Memory B cell (primary cell): ENCODE measurements at regions not wholly inside any gene's neighbourhood (a gene's known extent, or its start where the extent isn't known, plus 50 kb on each side); places are given as distances from the start of the nearest gene placed in this dataset.
"Not testable (repeated sequence)": the region's sequence is repeated elsewhere in the genome, so short reads cannot be mapped to it uniquely, and the experiment has no call there.

Source experiments
- ATAC-seq: fragments of 150-1000 bp; cut with Tn5 transposase; 2 replicates; pipeline ENCODE4 v1.10.0; 2021; ENCODE audit warnings: low read depth, mild to moderate bottlenecking, moderate library complexity
- DNase-seq, 2 donors: peaks; one replicate each; pipeline ENCODE4 v3.0.0; 2022; ENCODE audit warnings: low spot score in 2 of 2
- H3K27ac Mint-ChIP-seq: one replicate; pipeline ENCODE4 v1.8.0; 2022; ENCODE audit warnings: mild to moderate bottlenecking, moderate library complexity, mixed read lengths
- H3K27me3 Mint-ChIP-seq: one replicate; pipeline ENCODE4 v1.8.0; 2022; ENCODE audit warnings: mixed read lengths
- H3K36me3 Mint-ChIP-seq: one replicate; pipeline ENCODE4 v1.8.0; 2022; ENCODE audit warnings: mild to moderate bottlenecking, mixed read lengths
- H3K4me1 Mint-ChIP-seq: one replicate; pipeline ENCODE4 v1.8.0; 2022; ENCODE audit warnings: mixed read lengths
- H3K4me3 Mint-ChIP-seq: one replicate; pipeline ENCODE4 v1.8.0; 2022; ENCODE audit warnings: mild to moderate bottlenecking, moderate library complexity, mixed read lengths
- H3K9me3 Mint-ChIP-seq: one replicate; pipeline ENCODE4 v1.8.0; 2022; ENCODE audit warnings: mixed read lengths

DNA sequence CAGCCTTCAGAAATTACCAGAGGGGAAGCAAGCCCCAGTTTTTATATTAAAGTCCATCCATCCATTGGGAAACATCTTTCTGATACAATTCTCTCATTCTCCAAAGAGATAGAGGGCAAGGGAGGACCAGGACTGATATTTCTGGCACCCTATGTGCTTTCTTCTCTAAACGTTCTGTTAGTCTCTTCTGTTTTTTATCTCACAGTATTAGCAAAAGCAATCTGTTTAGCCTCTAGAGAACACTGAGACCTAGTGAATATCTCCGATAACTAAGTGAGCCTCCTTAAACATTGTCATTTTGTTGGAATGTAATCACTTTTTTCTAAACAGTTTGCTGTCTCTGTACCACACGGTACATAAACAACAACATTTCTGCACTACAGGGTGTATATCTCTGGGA is 464.6 kb downstream of the JRKL start:
- Mint-ChIP-seq H3K9me3 (peaks cover 4% of the 10 kb centered on the region), H3K36me3 (no peaks in the 10 kb centered on the region), H3K27ac (no peak overlapping the region), H3K27me3 (no peaks in the 10 kb centered on the region), H3K4me3 (no peak overlapping the region), H3K4me1 (no peaks in the 10 kb centered on the region)
- DNase-seq (no peak), ATAC-seq (no peak)

DNA sequence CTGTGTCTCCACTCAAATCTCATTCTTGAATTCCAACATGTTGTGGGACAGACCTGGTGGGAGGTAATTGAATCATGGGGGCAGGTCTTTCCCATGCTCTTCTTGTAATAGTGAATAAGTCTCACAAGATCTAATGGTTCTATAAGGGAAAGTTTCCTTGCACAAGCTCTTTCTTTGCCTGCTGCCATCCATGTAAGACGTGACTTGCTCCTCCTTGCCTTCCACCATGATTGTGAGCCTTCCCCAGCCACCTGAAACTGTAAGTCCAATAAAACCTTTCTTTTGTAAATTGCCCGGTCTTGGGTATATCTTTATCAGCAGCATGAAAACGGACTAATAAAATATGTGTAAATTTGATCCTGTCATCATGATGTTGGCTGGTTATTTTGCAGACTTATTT is 471.9 kb downstream of the JRKL start:
- DNase-seq, H3K4me1 Mint-ChIP-seq, H3K4me3 Mint-ChIP-seq, ATAC-seq, H3K27ac Mint-ChIP-seq, H3K36me3 Mint-ChIP-seq, H3K27me3 Mint-ChIP-seq: not testable (repeated sequence)
- peaks cover 10% of the 10 kb centered on the region for H3K9me3 Mint-ChIP-seq

DNA sequence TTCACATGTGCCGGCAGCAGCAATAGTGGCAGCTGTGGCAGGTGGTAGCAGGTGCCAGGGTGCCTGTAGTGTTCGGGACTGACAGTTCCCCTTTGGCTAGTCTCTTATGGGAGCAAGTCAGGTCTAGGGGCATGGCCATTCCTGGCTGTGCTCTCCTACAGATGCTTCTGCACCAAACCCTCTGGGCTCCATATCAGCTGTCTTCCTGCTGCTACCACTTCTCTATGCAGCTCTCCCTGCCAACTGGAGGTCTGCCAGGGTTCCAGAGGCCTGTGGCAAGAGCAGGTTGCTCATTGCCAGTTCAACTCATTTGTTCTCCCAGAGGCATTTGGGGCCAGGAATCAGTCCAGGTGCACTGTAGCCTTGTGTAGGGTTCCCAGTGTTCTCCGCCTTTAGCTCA is 473.7 kb downstream of the JRKL start:
- no peaks in the 10 kb centered on the region for H3K4me1 Mint-ChIP-seq
- peaks cover 10% of the 10 kb centered on the region for H3K9me3 Mint-ChIP-seq
- H3K4me3 Mint-ChIP-seq: no peak overlapping the region
- no peak overlapping the region for H3K27ac Mint-ChIP-seq
- DNase-seq: no peak
- no peak for ATAC-seq
- H3K36me3 Mint-ChIP-seq: no peaks in the 10 kb centered on the region
- H3K27me3 Mint-ChIP-seq: no peaks in the 10 kb centered on the region

DNA sequence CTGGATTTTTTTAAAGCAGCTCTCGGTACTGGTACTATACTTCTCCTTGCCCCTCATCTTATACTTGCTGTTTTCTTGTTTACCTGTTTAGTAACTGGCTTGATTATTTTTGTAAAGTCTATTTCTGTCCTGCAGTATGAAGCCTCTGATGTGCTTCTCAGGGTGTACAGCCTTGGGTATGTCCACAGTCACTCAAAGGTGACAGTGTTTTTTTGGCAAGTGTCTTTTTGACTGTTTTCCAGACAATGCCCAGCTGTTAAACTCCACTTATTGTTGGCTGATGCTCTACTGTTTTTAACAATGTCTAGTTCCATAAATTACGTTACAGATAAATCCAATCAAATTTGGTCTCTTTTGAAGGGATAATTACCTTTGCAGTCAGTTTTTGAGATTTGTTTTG is 475.2 kb downstream of the JRKL start:
- no peaks in the 10 kb centered on the region for H3K27me3 Mint-ChIP-seq
- no peak overlapping the region for H3K4me3 Mint-ChIP-seq
- H3K4me1 Mint-ChIP-seq: no peaks in the 10 kb centered on the region
- no peak overlapping the region for H3K27ac Mint-ChIP-seq
- H3K36me3 Mint-ChIP-seq: no peaks in the 10 kb centered on the region
- DNase-seq: no peak
- peaks cover 9% of the 10 kb centered on the region for H3K9me3 Mint-ChIP-seq
- ATAC-seq: no peak

DNA sequence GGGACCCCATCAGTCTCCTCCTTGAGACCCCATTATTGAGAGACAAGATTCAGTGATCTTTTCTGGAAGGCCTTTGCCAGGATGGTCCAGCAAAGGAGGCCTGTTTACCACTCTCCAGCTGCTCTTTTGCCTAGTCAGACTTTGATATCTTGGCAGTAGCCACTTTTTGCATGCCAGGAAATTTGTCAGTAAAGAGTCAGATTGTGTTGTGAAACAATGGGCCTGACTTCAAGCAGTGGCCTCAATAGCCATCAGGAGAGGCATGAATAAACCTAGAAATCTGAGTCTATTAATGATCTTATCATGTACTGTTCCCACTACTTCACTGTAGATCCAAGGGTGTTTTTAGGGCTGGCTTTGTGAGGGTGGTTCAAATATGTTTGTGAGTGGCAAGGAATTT is 479.4 kb downstream of the JRKL start:
- ATAC-seq: no peak
- no peak overlapping the region for H3K27ac Mint-ChIP-seq
- H3K27me3 Mint-ChIP-seq: no peaks in the 10 kb centered on the region
- no peaks in the 10 kb centered on the region for H3K9me3 Mint-ChIP-seq
- H3K4me1 Mint-ChIP-seq: no peaks in the 10 kb centered on the region
- no peaks in the 10 kb centered on the region for H3K36me3 Mint-ChIP-seq
- no peak for DNase-seq
- no peak overlapping the region for H3K4me3 Mint-ChIP-seq

DNA sequence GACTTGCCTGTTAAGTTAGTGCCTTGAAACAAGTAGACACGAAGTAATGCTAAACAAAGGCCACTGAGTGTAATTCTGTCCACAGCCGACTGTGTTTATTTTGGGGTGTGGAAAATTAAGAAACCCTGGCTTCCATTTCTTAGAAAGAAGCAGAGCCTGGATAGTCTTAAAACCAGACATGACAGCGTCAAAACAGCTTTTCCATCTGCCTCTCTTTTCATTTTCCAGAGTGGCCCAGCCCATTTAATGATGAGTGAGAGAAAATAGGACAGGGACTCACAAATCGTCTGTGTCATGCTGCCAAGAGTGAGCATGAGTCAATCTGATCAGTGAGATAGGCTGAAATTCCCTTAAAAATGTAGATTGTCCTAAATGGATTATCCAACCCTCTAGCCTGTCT is 485.9 kb downstream of the JRKL start:
- ATAC-seq: no peak
- H3K27ac Mint-ChIP-seq: no peak overlapping the region
- no peaks in the 10 kb centered on the region for H3K36me3 Mint-ChIP-seq
- H3K4me1 Mint-ChIP-seq: no peaks in the 10 kb centered on the region
- H3K9me3 Mint-ChIP-seq: no peaks in the 10 kb centered on the region
- no peaks in the 10 kb centered on the region for H3K27me3 Mint-ChIP-seq
- DNase-seq: no peak
- H3K4me3 Mint-ChIP-seq: no peak overlapping the region

DNA sequence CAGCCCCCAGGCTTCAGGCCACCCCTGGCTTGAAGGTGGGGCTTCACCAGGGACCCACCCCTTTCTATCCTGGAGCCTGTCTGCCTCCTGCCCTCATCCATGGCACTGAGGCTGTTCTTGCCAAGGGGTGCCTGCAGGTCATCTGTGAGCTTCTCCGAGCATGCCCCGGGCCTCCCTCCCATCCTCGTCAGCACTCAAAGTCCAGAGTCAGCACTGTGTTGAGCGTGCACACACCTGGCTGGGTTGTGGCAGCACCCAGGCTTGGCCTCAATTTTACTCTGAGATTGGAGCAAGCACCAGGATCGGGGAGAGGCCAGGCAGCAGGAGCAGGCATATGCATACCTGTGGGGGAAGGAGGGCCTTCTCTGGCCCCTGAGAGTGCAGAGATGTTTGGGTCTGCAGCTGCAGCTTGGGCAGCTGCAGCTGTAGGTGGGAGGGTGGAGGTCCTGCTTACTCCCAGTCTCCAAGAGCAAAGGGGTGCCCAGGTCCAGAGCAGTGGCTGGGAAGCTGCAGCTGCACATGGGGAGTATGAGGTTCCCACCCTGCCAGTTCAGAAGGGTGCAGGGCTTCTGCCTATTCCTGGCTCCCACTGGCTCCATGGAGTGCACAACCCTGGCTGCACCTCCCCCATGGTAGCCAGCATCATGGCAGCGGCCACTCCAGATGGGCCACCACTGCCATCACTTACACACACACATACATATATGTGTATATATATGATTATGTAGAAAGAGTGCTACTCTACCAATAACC is 488.7 kb downstream of the JRKL start:
- Mint-ChIP-seq H3K4me3 (no peak overlapping the region), H3K36me3 (no peaks in the 10 kb centered on the region), H3K4me1 (no peaks in the 10 kb centered on the region), H3K9me3 (peaks cover 3% of the 10 kb centered on the region), H3K27ac (no peak overlapping the region), H3K27me3 (no peaks in the 10 kb centered on the region)
- no peak for ATAC-seq
- DNase-seq: no peak

DNA sequence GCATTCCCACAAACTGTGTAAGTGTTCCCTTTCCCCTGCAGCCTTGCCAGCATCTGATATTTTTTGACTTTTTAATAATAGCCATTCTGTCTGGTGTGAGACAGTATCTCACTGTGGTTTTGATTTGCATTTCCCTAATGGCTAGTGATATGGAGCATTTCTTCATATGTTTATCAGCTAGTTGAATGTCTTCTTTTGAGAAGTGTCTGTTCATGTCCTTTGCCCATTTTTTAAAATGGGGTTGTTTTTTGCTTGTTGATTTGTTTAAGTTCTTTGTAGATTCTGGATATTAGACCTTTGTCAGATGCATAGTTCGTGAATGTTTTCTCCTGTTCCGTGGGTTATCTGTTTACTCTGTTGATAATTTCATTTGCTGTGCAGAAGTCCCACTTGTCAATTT is 492.8 kb downstream of the JRKL start:
- not testable (repeated sequence) for H3K27me3 Mint-ChIP-seq, H3K9me3 Mint-ChIP-seq, H3K27ac Mint-ChIP-seq, ATAC-seq, H3K36me3 Mint-ChIP-seq, H3K4me3 Mint-ChIP-seq, H3K4me1 Mint-ChIP-seq, DNase-seq

DNA sequence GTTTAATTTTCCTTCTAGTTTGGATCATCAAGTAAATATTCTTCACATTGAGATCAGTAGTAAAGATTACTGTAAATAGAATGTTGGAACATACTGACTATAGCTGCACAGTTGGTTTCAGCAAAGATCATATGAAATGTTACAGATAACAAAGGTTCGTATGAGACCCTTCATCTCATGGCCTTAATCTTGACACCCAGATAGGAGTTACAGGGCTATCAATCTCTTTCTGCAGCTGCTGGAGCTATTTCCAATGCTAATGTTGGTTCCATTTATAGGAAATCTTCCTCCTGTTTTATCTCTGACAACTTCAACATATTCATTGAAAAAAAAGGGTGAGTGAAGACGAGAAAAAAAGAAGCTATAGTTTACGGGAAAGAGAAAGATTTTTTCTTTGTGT is 495.6 kb downstream of the JRKL start:
- DNase-seq (no peak), ATAC-seq (no peak)
- Mint-ChIP-seq H3K4me1 (no peaks in the 10 kb centered on the region), H3K27ac (no peak overlapping the region), H3K9me3 (peaks cover 4% of the 10 kb centered on the region), H3K4me3 (no peak overlapping the region), H3K27me3 (no peaks in the 10 kb centered on the region), H3K36me3 (no peaks in the 10 kb centered on the region)

DNA sequence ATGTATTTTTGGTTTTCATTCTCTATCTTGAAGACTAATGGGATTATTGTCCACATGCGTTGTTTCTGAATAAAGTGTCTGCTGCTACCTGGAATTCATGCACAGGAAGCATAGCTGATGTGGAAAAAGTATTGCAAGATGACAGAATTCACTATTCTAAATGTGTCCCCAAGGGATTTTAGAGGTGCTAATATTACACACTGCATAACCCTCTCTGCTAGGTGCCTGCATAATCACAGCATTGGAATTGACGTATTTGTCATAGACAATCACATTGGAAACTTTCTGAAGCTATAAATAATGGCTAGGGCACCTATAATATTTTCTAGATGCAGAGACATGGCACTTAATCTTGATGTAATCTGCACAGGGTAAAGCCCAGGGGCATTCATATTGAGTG is 496.1 kb downstream of the JRKL start:
- Mint-ChIP-seq H3K27ac (no peak overlapping the region), H3K4me1 (no peaks in the 10 kb centered on the region), H3K36me3 (no peaks in the 10 kb centered on the region), H3K4me3 (no peak overlapping the region), H3K27me3 (no peaks in the 10 kb centered on the region), H3K9me3 (peaks cover 4% of the 10 kb centered on the region)
- DNase-seq (no peak), ATAC-seq (no peak)

DNA sequence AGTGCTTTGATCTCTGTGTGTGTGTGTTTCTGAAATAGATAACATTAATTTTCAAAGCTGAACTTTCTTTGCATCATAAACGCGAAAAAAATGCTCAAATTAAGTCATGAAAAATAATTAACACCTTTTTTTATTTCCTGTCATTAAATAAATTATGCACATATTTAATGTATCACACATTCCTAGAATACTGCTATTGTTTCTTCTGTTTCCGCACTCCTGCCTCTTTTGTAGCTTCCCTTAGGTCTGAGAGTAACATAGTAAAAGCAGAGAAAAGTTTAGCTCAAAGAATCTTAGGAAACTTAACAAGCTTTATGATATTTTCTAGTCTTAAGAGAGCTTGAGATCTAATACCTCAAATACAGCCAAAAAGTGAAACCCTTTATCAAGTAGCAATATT is 504.2 kb downstream of the JRKL start:
- Mint-ChIP-seq H3K27me3 (no peaks in the 10 kb centered on the region), H3K4me1 (no peaks in the 10 kb centered on the region), H3K4me3 (no peak overlapping the region), H3K9me3 (peaks cover 4% of the 10 kb centered on the region), H3K36me3 (no peaks in the 10 kb centered on the region), H3K27ac (no peak overlapping the region)
- DNase-seq: no peak
- no peak for ATAC-seq

DNA sequence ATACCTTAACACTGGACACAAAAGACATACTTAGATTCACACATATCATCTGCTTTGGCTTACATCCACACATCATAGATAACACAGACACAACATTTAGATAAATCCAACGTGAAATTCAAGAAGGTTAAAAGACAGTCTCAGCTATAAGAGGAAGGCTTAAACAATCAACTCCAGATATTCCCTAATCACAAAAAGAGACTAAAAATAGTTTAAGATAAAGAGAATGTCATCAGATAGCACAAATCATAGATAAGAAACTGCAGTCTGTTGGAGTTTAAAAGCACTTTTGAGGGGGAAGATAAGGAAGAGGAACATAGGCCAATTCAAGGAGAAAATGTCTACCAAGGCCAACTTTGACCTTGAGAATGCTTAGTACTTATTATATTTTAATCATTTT is 504.8 kb downstream of the JRKL start:
- no peak for DNase-seq
- Mint-ChIP-seq H3K36me3 (no peaks in the 10 kb centered on the region), H3K4me1 (no peaks in the 10 kb centered on the region), H3K4me3 (no peak overlapping the region), H3K9me3 (peaks cover 6% of the 10 kb centered on the region), H3K27me3 (no peaks in the 10 kb centered on the region), H3K27ac (no peak overlapping the region)
- ATAC-seq: no peak

DNA sequence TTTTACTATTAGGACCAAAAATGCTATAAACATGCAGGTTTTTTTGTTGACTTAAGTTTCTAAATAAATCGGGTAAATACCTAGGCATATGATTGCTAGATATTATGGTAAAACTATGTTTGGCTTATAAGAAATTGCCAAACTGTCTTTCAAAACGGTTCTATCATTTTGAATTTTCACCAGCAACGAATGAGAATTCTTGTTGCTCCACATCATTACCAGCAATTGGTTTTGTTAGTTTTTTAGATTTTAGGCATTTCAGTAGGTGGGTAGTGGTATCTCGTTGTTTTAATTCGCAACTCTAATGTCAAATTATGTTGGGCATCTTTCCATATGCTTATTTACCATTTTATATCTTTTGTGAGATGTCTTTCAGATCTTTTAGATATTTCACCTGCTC is 510.2 kb downstream of the JRKL start:
- DNase-seq: no peak
- no peak overlapping the region for H3K4me3 Mint-ChIP-seq
- no peaks in the 10 kb centered on the region for H3K27me3 Mint-ChIP-seq
- ATAC-seq: no peak
- no peaks in the 10 kb centered on the region for H3K36me3 Mint-ChIP-seq
- peaks cover 10% of the 10 kb centered on the region for H3K9me3 Mint-ChIP-seq
- H3K4me1 Mint-ChIP-seq: no peaks in the 10 kb centered on the region
- H3K27ac Mint-ChIP-seq: no peak overlapping the region

DNA sequence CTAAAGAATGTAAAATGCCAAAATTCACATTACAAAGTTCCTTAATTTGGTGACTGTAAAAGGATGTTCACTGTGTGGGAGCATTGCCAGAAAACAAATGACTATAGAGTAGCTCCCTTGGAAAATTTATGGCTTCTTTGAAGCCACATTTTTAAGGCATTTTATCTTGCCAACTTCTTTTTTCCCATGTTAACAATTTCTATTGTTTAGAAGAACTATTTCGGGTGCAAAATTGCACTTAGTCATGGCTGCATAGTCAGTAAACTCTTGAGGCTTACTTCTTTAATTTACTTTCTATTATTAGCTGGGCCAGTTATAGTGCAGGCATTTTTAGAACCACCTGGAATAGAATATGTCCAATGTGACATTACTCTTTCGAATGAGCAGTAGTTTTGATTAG is 515.3 kb downstream of the JRKL start:
- H3K27me3 Mint-ChIP-seq: no peaks in the 10 kb centered on the region
- H3K4me1 Mint-ChIP-seq: no peaks in the 10 kb centered on the region
- ATAC-seq: no peak
- H3K27ac Mint-ChIP-seq: no peak overlapping the region
- no peaks in the 10 kb centered on the region for H3K36me3 Mint-ChIP-seq
- H3K9me3 Mint-ChIP-seq: peaks cover 5% of the 10 kb centered on the region
- no peak for DNase-seq
- no peak overlapping the region for H3K4me3 Mint-ChIP-seq

DNA sequence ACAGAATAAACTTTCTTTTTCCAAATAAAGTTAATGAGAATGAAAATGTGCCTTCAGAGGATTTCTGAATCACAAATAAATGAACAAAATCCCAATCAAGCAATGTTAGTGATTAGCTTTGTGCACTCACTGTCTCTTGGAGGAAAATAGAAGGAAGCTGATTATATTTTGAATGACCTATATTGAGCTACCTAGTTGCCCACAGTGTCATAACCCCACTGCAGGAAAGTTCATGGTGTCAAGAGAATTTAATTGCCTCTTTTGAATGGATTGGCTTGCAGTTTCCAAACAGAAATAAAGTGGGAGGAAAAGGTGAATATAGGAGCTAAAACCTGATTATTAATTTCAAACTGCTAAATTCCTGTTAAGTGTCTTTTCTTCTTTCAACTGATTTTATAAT is 515.9 kb downstream of the JRKL start:
- ATAC-seq: no peak
- Mint-ChIP-seq H3K9me3 (peaks cover 5% of the 10 kb centered on the region), H3K4me1 (no peaks in the 10 kb centered on the region), H3K36me3 (no peaks in the 10 kb centered on the region), H3K4me3 (no peak overlapping the region), H3K27ac (no peak overlapping the region), H3K27me3 (no peaks in the 10 kb centered on the region)
- no peak for DNase-seq
